ENCODE measurements at regions not wholly inside any gene's neighbourhood (a gene's known extent, or its start where the extent isn't known, plus 50 kb on each side); places are given as distances from the start of the nearest gene placed in this dataset.
"Not testable (repeated sequence)": the region's sequence is repeated elsewhere in the genome, so short reads cannot be mapped to it uniquely, and the experiment has no call there.

- Histone ChIP-seq H3K4me3 (no peak overlapping the region), H3K27me3 (peaks cover 0 to 16% (median 0%) of the 10 kb centered on the region in 7 donors), H3K4me1 (peaks cover 0 to 9% (median 0%) of the 10 kb centered on the region in 9 donors), H3K36me3 (no peaks in the 10 kb centered on the region), H3K9me3 (no peaks in the 10 kb centered on the region), H3K27ac (no peak overlapping the region)
- intact Hi-C loops (cut with DNase I) = no loop called here
- 62 to 65% methylated on average over 2 of the region's 2 CpGs for WGBS, 2 donors
- ATAC-seq (peak in 3 of 8 donors; percentile 29 to 42 (median 41)), DNase-seq (no peak)
- TF ChIP-seq CTCF (IDR thresholded peaks at IDR 0.05) = no peak
Observed at GRCh38 chr11:134939031-134939430, 527.0 kb upstream of the B3GAT1 start.

GRCh38 chr11:134938212-134938611, 526.2 kb upstream of the B3GAT1 start:
- DNase-seq = no peak
- H3K9me3 ChIP-seq = no peaks in the 10 kb centered on the region

GRCh38 chr11:134937193-134937592, 525.2 kb upstream of the B3GAT1 start:
- ATAC-seq; H3K4me3 ChIP-seq; H3K4me1 ChIP-seq; DNase-seq; H3K9me3 ChIP-seq; H3K27ac ChIP-seq; H3K36me3 ChIP-seq; intact Hi-C loops (cut with DNase I): not testable (repeated sequence)
- H3K27me3 ChIP-seq = peaks cover 0 to 14% (median 0%) of the 10 kb centered on the region in 7 donors
- 91 to 92% methylated on average over 14 of the region's 14 CpGs for WGBS, 2 donors

More at GRCh38 chr11:134938212-134938611, 526.2 kb upstream of the B3GAT1 start:
- Histone ChIP-seq H3K4me3 (no peak overlapping the region), H3K4me1 (peaks cover 0 to 9% (median 0%) of the 10 kb centered on the region in 9 donors), H3K27me3 (peaks cover 0 to 12% (median 0%) of the 10 kb centered on the region in 7 donors), H3K27ac (no peak overlapping the region), H3K36me3 (no peaks in the 10 kb centered on the region)
- no peak for ATAC-seq
- 56 to 75% methylated on average over 1 of the region's 1 CpG for WGBS, 2 donors
- intact Hi-C loops (cut with DNase I) = no loop called here
- TF ChIP-seq CTCF (IDR thresholded peaks at IDR 0.05) = no peak

GRCh38 chr11:134932761-134933160, 520.7 kb upstream of the B3GAT1 start:
- no peak overlapping the region for H3K4me3 ChIP-seq
- intact Hi-C loops (cut with DNase I) = no loop called here
- peaks cover 0 to 7% (median 4%) of the 10 kb centered on the region in 7 donors for H3K27me3 ChIP-seq
- H3K36me3 ChIP-seq = no peaks in the 10 kb centered on the region
- WGBS, 2 donors = 52 to 63% methylated on average over 3 of the region's 3 CpGs
- peak in 1 of 2 donors; percentile 29 for DNase-seq
- ATAC-seq = no peak
- H3K4me1 ChIP-seq = no peaks in the 10 kb centered on the region
- H3K9me3 ChIP-seq = no peaks in the 10 kb centered on the region
- TF ChIP-seq CTCF (IDR thresholded peaks at IDR 0.05) = no peak
- H3K27ac ChIP-seq = no peak overlapping the region

- H3K9me3 ChIP-seq = no peaks in the 10 kb centered on the region
- no peak for DNase-seq
- no peaks in the 10 kb centered on the region for H3K36me3 ChIP-seq
- H3K27ac ChIP-seq = no peak overlapping the region
- peaks cover 0 to 4% (median 0%) of the 10 kb centered on the region in 9 donors for H3K4me1 ChIP-seq
- ATAC-seq = no peak
- intact Hi-C loops (cut with DNase I) = no loop called here
- H3K27me3 ChIP-seq = peaks cover 0 to 27% (median 5%) of the 10 kb centered on the region in 7 donors
- no peak overlapping the region for H3K4me3 ChIP-seq
- no peak for TF ChIP-seq CTCF (IDR thresholded peaks at IDR 0.05)
- WGBS, 2 donors = 78 to 95% methylated on average over 3 of the region's 3 CpGs
Observed at GRCh38 chr11:134925432-134925831, 513.4 kb upstream of the B3GAT1 start.

All from heart right ventricle (tissue), 16 donors.